NT2/D1 (cell line): ENCODE measurements at regions not wholly inside any gene's neighbourhood (a gene's known extent, or its start where the extent isn't known, plus 50 kb on each side); places are given as distances from the start of the nearest gene placed in this dataset.

Experiments used
- SUZ12 ChIP-seq: IDR thresholded peaks from 2 replicates; pipeline ENCODE4 v1.6.1; 2011; ENCODE audit not compliant: insufficient read length, insufficient read depth; ENCODE audit errors: extremely low read depth
- YY1 ChIP-seq: IDR thresholded peaks from 2 replicates; pipeline ENCODE4 v1.6.1; 2011; ENCODE audit not compliant: insufficient read length, insufficient read depth
- ZNF274 ChIP-seq: IDR thresholded peaks from 2 replicates; pipeline ENCODE4 v1.6.1; 2011; ENCODE audit warnings: mild to moderate bottlenecking, low read depth, low read length

- TF ChIP-seq YY1 (no peak), ZNF274 (no peak), SUZ12 (no peak)
Measured at GRCh38 chr3:146814601-146815315, 209.6 kb upstream of the PLSCR5 start.
